ENCODE measurements at regions not wholly inside any gene's neighbourhood (a gene's known extent, or its start where the extent isn't known, plus 50 kb on each side); places are given as distances from the start of the nearest gene placed in this dataset.

- no peak overlapping the region for H3K4me3 ChIP-seq
- H3K27ac ChIP-seq = no peak overlapping the region
- H3K27me3 ChIP-seq = no peaks in the 10 kb centered on the region
- no peak for DNase-seq
- no peaks in the 10 kb centered on the region for H3K36me3 ChIP-seq
- ATAC-seq = no peak
- TF ChIP-seq CTCF (IDR thresholded peaks at IDR 0.05 in 4 of 5, conservative IDR thresholded peaks at IDR 0.05 in 1 of 5) (no peak), POLR2A (IDR thresholded peaks at IDR 0.05) (no peak)
- in situ Hi-C loops (cut with MboI; ENCODE audit: low sequenced_read_pairs in 4 of 4) = no loop called here
- intact Hi-C loops (cut with DNase I; ENCODE audit: low total_unique reads) = no loop called here
- H3K4me1 ChIP-seq = no peaks in the 10 kb centered on the region
- H3K9me3 ChIP-seq = no peaks in the 10 kb centered on the region
These were observed 1334.1 kb downstream of the FSCB start for GRCh38 chr14:43172899-43173548.

- no peak overlapping the region for H3K27ac ChIP-seq
- no peaks in the 10 kb centered on the region for H3K27me3 ChIP-seq
- ATAC-seq = no peak
- H3K36me3 ChIP-seq = no peaks in the 10 kb centered on the region
- intact Hi-C loops (cut with DNase I; ENCODE audit: low total_unique reads) = no loop called here
- TF ChIP-seq POLR2A (IDR thresholded peaks at IDR 0.05) (no peak), CTCF (IDR thresholded peaks at IDR 0.05 in 4 of 5, conservative IDR thresholded peaks at IDR 0.05 in 1 of 5) (no peak)
- in situ Hi-C loops (cut with MboI; ENCODE audit: low sequenced_read_pairs in 4 of 4) = no loop called here
- H3K4me3 ChIP-seq = no peak overlapping the region
- H3K9me3 ChIP-seq = no peaks in the 10 kb centered on the region
- no peak for DNase-seq
- H3K4me1 ChIP-seq = no peaks in the 10 kb centered on the region
These were observed 1337.4 kb downstream of the FSCB start for GRCh38 chr14:43169722-43170121.

- in situ Hi-C loops (cut with MboI; ENCODE audit: low sequenced_read_pairs in 4 of 4) (no loop called here), intact Hi-C loops (cut with DNase I; ENCODE audit: low total_unique reads) (no loop called here)
- TF ChIP-seq POLR2A (IDR thresholded peaks at IDR 0.05) = no peak
- TF ChIP-seq CTCF (IDR thresholded peaks at IDR 0.05 in 4 of 5, conservative IDR thresholded peaks at IDR 0.05 in 1 of 5) = no peak
- Histone ChIP-seq H3K27ac (no peak overlapping the region), H3K27me3 (no peaks in the 10 kb centered on the region), H3K4me3 (no peak overlapping the region), H3K4me1 (no peaks in the 10 kb centered on the region), H3K36me3 (no peaks in the 10 kb centered on the region), H3K9me3 (no peaks in the 10 kb centered on the region)
- ATAC-seq (no peak), DNase-seq (no peak)
These were observed 1338.6 kb downstream of the FSCB start for GRCh38 chr14:43168371-43168925.

- H3K4me1 ChIP-seq = no peaks in the 10 kb centered on the region
- no peaks in the 10 kb centered on the region for H3K27me3 ChIP-seq
- in situ Hi-C loops (cut with MboI; ENCODE audit: low sequenced_read_pairs in 4 of 4) = no loop called here
- no peak overlapping the region for H3K4me3 ChIP-seq
- H3K9me3 ChIP-seq = no peaks in the 10 kb centered on the region
- TF ChIP-seq CTCF (IDR thresholded peaks at IDR 0.05 in 4 of 5, conservative IDR thresholded peaks at IDR 0.05 in 1 of 5) = no peak
- no peak for TF ChIP-seq POLR2A (IDR thresholded peaks at IDR 0.05)
- H3K36me3 ChIP-seq = no peaks in the 10 kb centered on the region
- H3K27ac ChIP-seq = no peak overlapping the region
- ATAC-seq = no peak
- intact Hi-C loops (cut with DNase I; ENCODE audit: low total_unique reads) = no loop called here
- no peak for DNase-seq
These were observed 1340.9 kb downstream of the FSCB start for GRCh38 chr14:43166163-43166562.

- no peaks in the 10 kb centered on the region for H3K9me3 ChIP-seq
- no peak overlapping the region for H3K4me3 ChIP-seq
- H3K36me3 ChIP-seq = no peaks in the 10 kb centered on the region
- no peak overlapping the region for H3K27ac ChIP-seq
- intact Hi-C loops (cut with DNase I; ENCODE audit: low total_unique reads) (no loop called here), in situ Hi-C loops (cut with MboI; ENCODE audit: low sequenced_read_pairs in 4 of 4) (no loop called here)
- H3K4me1 ChIP-seq = no peaks in the 10 kb centered on the region
- ATAC-seq = no peak
- DNase-seq = no peak
- no peaks in the 10 kb centered on the region for H3K27me3 ChIP-seq
- TF ChIP-seq CTCF (IDR thresholded peaks at IDR 0.05 in 4 of 5, conservative IDR thresholded peaks at IDR 0.05 in 1 of 5) (no peak), POLR2A (IDR thresholded peaks at IDR 0.05) (no peak)
These were observed 1341.4 kb downstream of the FSCB start for GRCh38 chr14:43165651-43166050.

Measured in gastrocnemius medialis (tissue), 4 donors.